MM.1S (cell line): ENCODE measurements at regions not wholly inside any gene's neighbourhood (a gene's known extent, or its start where the extent isn't known, plus 50 kb on each side); places are given as distances from the start of the nearest gene placed in this dataset.

Experiments
- DNase-seq: peaks from one replicate; pipeline ENCODE4 v3.0.0-alpha.2; 2015
- H2AFZ ChIP-seq: fragments of 300-600 bp; sonication (generic); 2 replicates; pipeline ENCODE4 v1.6.0; 2016; ENCODE audit warnings: antibody characterized with exemption, low read length
- H3F3A ChIP-seq: fragments of 300-600 bp; sonication (generic); 2 replicates; pipeline ENCODE4 v1.6.1; 2016; ENCODE audit warnings: mild to moderate bottlenecking, antibody characterized with exemption, low read length, moderate library complexity, mixed read lengths; ENCODE audit not compliant: insufficient read depth
- H3K27ac ChIP-seq: fragments of 300-600 bp; sonication (generic); 2 replicates; pipeline ENCODE4 v1.5.1; 2016; ENCODE audit warnings: mild to moderate bottlenecking, low read length
- H3K27me3 ChIP-seq: fragments of 300-600 bp; sonication (generic); replicated peaks from 2 replicates; pipeline ENCODE4 v1.6.0; 2016; ENCODE audit warnings: low read length; ENCODE audit not compliant: insufficient read depth
- H3K36me3 ChIP-seq: fragments of 300-600 bp; sonication (generic); replicated peaks from 2 replicates; pipeline ENCODE4 v1.6.1; 2016; ENCODE audit warnings: mild to moderate bottlenecking, low read length, mixed read lengths; ENCODE audit not compliant: insufficient read depth
- H3K4me1 ChIP-seq: fragments of 300-600 bp; sonication (generic); 2 replicates; pipeline ENCODE4 v1.6.1; 2016; ENCODE audit warnings: low read length, mixed read lengths
- H3K4me2 ChIP-seq: fragments of 300-600 bp; sonication (generic); 2 replicates; pipeline ENCODE4 v1.6.0; 2016; ENCODE audit warnings: low read depth, low read length
- H3K4me3 ChIP-seq: fragments of 300-600 bp; sonication (generic); 2 replicates; pipeline ENCODE4 v1.5.1; 2016; ENCODE audit warnings: low read length, mixed read lengths
- H3K79me2 ChIP-seq: fragments of 300-600 bp; sonication (generic); 2 replicates; pipeline ENCODE4 v1.6.1; 2016; ENCODE audit warnings: mixed run types, low read length, mixed read lengths
- H3K9ac ChIP-seq: fragments of 300-600 bp; sonication (generic); 2 replicates; pipeline ENCODE4 v1.6.1; 2016; ENCODE audit warnings: low read length, mixed read lengths
- H3K9me2 ChIP-seq: fragments of 300-600 bp; sonication (generic); replicated peaks from 2 replicates; pipeline ENCODE4 v1.6.1; 2016; ENCODE audit warnings: mild to moderate bottlenecking, low read length, mixed read lengths; ENCODE audit not compliant: insufficient read depth
- H3K9me3 ChIP-seq: fragments of 300-600 bp; sonication (generic); replicated peaks from 2 replicates; pipeline ENCODE4 v1.6.1; 2016; ENCODE audit warnings: mild to moderate bottlenecking, low read length, mixed read lengths; ENCODE audit not compliant: insufficient read depth
- H4K20me1 ChIP-seq: fragments of 300-600 bp; sonication (generic); 2 replicates; pipeline ENCODE4 v1.6.1; 2016; ENCODE audit warnings: mild to moderate bottlenecking, low read length, moderate library complexity, mixed read lengths; ENCODE audit not compliant: insufficient read depth
- CTCF ChIP-seq: fragments of 300-600 bp; sonication (generic); IDR thresholded peaks from 2 replicates; pipeline ENCODE4 v1.5.1; 2016; ENCODE audit warnings: antibody characterized with exemption, low read length, mixed read lengths
- EZH2 ChIP-seq: fragments of 300-600 bp; sonication (generic); optimal IDR thresholded peaks from 2 replicates; pipeline ENCODE3; 2017; ENCODE audit warnings: low read depth, mild to moderate bottlenecking, antibody characterized with exemption, low read length, mixed read lengths
- EZH2phosphoT487 ChIP-seq: fragments of 300-600 bp; sonication (generic); IDR thresholded peaks from 2 replicates; pipeline ENCODE4 v1.6.1; 2018; ENCODE audit warnings: antibody characterized with exemption, low read length

GRCh38 chr11:114844896-114845295 lies 166.6 kb downstream of the NXPE2 start:
- Histone ChIP-seq H3K4me1 (0 out of 2 replicates have a peak, but pooled peaks cover 10% of the 10 kb centered on the region), H3K79me2 (no peaks in the 10 kb centered on the region), H3F3A (no peaks in the 10 kb centered on the region), H3K9ac (no peak overlapping the region), H2AFZ (no peak overlapping the region), H3K4me3 (no peak overlapping the region), H3K27ac (no peak overlapping the region), H3K4me2 (no peak overlapping the region), H3K9me2 (no peaks in the 10 kb centered on the region), H3K36me3 (no peaks in the 10 kb centered on the region), H3K27me3 (no peaks in the 10 kb centered on the region), H3K9me3 (no peaks in the 10 kb centered on the region), H4K20me1 (no peaks in the 10 kb centered on the region)
- TF ChIP-seq CTCF (no peak), EZH2phosphoT487 (no peak), EZH2 (no peak)
- no peak for DNase-seq

GRCh38 chr11:114845766-114846415 lies 167.6 kb downstream of the NXPE2 start:
- H3K27ac ChIP-seq, result 0 out of 2 replicates have a peak overlapping the region, but pooled peaks have one; percentile 7
- no peak overlapping the region for H2AFZ ChIP-seq
- no peak overlapping the region for H3K4me3 ChIP-seq
- no peak for DNase-seq
- H3K27me3 ChIP-seq, result no peaks in the 10 kb centered on the region
- no peaks in the 10 kb centered on the region for H3K9me3 ChIP-seq
- H3K4me2 ChIP-seq, result 0 out of 2 replicates have a peak overlapping the region, but pooled peaks have one; percentile 7
- no peaks in the 10 kb centered on the region for H3K9me2 ChIP-seq
- H3K4me1 ChIP-seq, result 0 out of 2 replicates have a peak, but pooled peaks cover 10% of the 10 kb centered on the region
- no peaks in the 10 kb centered on the region for H4K20me1 ChIP-seq
- no peaks in the 10 kb centered on the region for H3F3A ChIP-seq
- H3K36me3 ChIP-seq, result no peaks in the 10 kb centered on the region
- no peaks in the 10 kb centered on the region for H3K79me2 ChIP-seq
- TF ChIP-seq CTCF (no peak), EZH2phosphoT487 (no peak), EZH2 (no peak)
- no peak overlapping the region for H3K9ac ChIP-seq

GRCh38 chr11:114846416-114846791 lies 168.1 kb downstream of the NXPE2 start:
- H3F3A ChIP-seq, result no peaks in the 10 kb centered on the region
- 0 out of 2 replicates have a peak overlapping the region, but pooled peaks have one; percentile 7 for H3K27ac ChIP-seq
- no peaks in the 10 kb centered on the region for H3K9me2 ChIP-seq
- H3K4me3 ChIP-seq, result no peak overlapping the region
- no peak overlapping the region for H2AFZ ChIP-seq
- peak; percentile 83 for DNase-seq
- H3K27me3 ChIP-seq, result no peaks in the 10 kb centered on the region
- no peaks in the 10 kb centered on the region for H3K9me3 ChIP-seq
- no peaks in the 10 kb centered on the region for H4K20me1 ChIP-seq
- no peaks in the 10 kb centered on the region for H3K36me3 ChIP-seq
- TF ChIP-seq CTCF (peak; percentile 57), EZH2phosphoT487 (no peak)
- no peaks in the 10 kb centered on the region for H3K79me2 ChIP-seq
- no peak overlapping the region for H3K9ac ChIP-seq
- 0 out of 2 replicates have a peak overlapping the region, but pooled peaks have one; percentile 7 for H3K4me2 ChIP-seq
- H3K4me1 ChIP-seq, result 0 out of 2 replicates have a peak, but pooled peaks cover 10% of the 10 kb centered on the region
